Activated CD8-positive, alpha-beta memory T cell treated with anti-CD3 and anti-CD28 coated beads for 24 hours (primary cell): ENCODE measurements at regions not wholly inside any gene's neighbourhood (a gene's known extent, or its start where the extent isn't known, plus 50 kb on each side); places are given as distances from the start of the nearest gene placed in this dataset.

ENCODE experiments used
- DNase-seq: peaks from one replicate; pipeline ENCODE4 v3.0.0-alpha.2; 2020

DNA sequence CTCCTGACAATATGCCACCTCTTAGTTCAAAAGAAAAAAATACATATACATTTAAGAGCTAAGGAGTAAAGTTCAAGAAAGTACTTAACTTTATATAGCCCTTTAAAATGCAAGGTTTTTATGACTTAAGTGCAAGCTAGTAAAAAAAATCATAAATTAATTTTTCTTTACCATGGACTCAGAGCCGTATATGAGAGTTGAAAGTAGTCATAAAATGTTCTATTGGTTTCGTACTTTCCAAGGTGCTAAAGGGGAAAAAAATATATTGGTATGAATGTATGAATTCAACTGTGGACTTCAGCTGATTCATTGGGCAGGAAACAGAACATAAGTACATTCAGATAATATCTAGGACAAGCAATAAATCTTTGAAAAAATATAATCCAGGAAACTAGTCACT, 869.8 kb upstream of the AGA start:
- DNase-seq: no peak

DNA sequence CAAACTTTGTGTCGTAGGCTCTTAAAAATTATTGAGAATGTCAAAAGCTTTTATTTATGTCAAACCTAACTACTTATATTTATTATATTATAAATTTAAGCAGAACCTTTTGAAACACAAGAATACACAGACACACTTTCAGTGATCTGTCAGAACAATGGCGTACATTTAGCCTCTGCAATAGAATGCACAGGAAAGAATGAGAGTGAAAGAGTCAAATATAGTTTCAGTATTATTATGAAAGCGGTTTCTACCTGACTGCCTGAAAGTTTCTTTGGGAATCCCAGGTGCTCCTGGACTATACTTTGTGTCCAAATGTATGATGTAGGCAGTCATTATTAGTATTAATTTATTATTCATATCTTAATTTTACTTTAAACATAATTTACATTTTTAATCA, 872.0 kb upstream of the AGA start:
- DNase-seq: no peak

DNA sequence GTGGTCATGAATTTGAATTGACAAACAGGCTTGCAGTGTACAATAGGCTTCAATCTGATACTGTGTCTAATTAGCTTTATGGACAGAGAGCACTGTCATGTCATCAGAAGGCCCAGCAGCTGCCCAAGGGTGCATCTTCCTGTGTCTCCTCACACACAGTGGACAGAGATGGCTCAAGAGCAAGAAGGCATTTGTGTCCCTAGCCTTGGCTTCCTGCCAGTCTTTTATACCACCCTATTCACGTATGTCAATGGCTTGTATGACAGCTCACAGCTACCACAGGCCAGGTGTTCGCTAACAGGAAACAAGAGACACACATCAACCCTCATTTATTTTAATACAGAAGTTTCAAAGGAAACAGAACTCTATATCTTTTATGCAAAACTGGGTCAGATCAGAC, 874.0 kb upstream of the AGA start:
- no peak for DNase-seq

DNA sequence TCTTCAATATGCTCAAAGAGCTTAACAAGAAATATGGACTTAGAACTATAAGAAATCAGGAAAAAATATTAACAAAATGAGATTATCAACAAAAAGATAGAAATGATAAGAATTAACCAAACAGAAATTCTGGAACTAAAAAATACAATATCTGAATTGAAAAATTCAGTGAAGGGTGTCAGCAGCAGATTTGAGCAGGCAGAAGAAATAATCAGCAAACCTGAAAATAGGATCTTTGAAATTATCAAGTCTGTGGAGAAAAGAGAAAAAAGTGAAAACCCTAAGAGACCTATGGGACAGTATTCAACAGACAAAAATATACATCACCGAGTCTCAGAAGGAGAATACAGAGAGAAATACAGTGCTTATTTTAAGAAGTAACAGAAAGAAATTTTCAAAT, 877.8 kb upstream of the AGA start:
- no peak for DNase-seq

DNA sequence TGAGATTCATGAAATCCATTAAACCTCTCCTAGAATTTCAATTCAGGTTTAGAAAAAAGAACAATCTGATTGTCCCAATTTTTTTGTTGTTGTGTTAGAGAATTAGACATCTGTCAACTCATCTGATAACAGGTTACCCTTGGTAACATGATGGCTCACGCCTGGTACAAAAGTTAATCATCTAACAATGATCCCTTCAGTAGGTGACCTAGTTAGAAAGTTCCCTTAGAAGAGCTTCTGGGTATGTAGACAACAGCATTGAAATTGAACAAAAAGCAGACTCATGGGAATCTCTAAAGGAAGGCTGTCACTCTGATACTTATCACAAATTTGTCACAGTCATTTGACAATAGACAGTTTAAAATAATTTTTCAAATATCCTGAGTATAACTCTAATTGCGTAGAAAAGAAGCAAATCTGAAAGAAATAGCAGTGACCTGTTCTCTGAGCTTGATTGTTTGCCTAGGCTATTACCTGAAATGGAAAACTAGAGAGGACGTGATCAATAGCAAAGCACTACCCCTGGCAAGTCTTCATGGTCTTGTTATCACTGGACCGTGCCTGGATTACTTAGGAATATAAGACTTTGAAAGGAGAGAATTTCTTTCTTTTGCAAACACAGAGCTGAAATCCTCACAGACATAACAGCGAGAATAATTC, 880.4 kb upstream of the AGA start:
- no peak for DNase-seq

DNA sequence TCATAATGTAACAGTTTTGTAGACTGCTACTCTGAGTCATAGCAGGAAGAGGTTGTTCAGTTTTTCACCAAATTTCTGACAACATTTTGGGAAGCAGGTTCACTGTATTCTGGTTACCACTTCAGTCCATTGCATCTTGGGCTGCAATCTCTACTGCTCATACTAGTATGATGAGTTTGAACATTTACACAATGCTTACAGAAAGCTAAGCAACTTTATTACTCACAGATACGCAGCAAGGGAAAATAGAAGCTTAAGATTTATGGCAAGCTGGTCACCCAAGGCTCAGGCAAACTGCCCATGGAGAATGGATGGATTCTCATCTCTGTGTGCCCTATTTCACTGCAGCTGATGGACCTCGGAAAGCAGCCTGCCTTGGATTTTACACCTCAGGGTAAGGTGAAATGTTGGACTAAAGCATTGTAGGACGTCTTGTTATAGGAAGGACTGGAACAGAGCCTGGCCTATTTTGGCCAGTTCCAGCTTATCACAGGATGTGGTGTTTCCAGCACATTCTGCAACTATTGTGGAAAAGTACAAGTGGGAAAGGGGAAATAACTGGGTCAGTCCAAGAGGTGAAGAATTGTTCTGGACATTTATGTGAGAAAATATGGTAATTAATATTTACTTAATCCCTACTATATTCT, 887.1 kb upstream of the AGA start:
- DNase-seq: no peak

DNA sequence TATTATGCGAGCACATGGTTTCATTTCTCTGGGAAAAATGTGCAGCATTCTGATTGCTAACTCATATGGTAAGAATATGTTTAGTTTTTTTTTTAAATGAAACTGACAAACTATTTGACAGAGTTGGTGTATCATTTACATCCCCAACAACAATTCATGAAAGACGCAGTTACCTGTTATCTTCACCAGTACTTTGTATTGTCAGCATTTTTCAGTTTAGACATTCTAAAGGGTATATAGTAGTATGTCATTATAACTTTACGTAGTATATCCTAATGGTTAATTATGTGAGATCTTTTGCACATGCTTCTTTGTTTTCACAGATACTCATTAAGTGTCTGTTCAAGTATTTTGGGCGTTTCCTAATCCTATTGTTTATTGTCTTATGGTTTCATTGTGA, 891.1 kb upstream of the AGA start:
- DNase-seq: no peak

DNA sequence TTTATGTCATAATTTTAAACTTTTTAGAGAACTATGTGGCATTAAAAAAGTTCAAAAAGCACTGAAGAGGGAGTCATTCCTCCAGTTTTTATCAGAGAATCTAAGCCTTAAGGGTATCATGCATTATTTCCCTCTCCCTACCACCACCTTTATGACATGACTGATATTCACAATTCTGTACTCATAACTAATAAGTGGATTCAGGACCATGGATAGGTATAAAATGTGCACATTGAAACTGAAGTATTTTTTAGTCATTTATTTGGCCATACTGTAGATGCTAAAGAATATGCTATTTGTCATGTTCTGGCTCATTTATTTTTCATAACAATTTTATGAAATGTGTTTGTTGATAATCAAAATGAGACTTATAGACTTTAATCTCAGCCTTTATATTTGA, 897.5 kb upstream of the AGA start:
- no peak for DNase-seq

DNA sequence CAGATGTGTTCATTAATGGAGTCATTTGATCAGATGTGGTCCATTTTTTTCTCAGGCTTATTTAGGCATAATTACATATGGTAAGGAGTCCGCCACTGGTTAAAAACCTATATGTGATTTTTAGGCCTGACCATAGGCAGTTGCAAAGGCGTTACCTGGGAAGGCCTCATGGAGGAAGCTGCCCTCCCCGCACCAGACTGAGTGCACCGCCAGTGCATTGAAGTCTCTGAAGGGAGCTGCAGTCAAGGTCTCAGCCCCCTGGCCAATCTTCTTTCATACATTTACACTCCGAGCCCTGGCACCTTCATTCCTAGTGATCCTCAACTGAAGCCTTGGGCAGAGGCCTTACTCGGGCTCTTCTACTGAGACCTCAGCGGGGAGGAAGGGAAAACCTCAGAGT, 898.2 kb upstream of the AGA start:
- no peak for DNase-seq

DNA sequence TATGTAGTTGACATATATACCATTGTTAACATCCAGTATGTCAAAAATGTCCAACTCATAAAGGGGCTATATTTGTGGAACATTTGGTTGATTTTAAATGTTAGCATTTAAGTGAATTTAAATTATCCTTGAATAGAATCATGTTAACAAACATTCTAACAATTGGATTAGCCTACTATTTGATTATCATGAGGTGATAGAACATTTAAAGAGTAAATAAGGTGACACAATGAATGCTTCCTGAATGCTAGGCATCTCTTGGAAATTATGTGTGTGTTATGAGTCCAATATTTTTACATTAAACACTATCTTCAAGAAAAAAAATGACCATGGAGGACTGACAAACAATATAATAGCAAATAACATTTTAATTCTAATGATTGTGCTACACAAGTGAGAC, 901.9 kb upstream of the AGA start:
- no peak for DNase-seq

DNA sequence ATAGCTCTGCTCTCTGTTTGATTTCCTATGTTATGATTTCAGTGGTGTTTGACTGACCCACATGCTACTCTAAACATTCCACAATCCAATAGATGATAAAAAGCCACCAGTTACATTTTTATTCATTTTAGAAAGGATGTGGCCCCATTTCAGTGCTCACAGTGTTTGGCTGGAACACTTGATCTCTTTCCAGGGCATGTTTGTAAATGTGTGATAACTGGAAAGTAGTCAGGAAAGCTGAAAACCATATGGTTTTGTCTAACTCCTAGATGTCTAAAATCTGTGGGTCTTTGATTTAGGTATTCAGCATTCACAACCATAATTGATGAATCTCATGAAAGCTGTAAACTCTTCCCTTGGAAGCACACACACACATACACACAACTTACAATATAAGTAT, 904.9 kb upstream of the AGA start:
- DNase-seq: no peak

DNA sequence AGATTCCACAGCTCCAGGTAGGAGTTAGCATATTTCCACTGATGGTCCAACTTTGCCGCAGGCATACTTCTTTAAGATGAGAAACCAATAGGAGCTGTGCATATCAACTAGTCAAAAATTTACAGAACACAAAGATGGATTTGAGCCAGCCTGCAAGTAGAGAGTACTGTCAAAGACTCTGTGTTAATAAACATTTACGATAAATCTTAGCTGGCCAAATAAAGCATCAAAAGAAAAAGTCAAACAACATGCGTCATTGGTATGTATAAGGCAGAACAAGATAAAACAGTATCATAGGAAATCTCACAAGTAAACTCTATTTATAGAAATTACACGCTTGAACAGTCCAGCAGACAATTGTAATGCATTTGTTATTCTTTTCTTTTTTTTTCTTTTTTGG, 907.4 kb upstream of the AGA start:
- no peak for DNase-seq

DNA sequence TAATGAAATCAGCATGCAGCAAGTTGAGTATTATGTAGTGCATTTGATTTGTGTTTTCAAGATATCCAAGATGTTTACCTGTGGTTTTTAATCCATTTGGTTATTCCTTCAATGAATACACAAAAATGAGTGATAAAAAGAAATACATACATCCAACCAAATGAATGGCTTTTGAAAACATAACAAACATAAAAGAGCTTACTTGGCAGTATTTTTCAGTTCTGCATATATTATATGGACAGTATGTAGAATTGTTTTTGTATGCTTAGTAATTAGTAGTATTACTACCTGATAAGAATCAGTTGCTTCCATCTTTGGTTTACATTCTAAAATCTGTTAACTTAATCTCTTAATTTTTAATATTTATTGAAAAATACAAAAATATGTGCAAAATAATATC, 908.9 kb upstream of the AGA start:
- no peak for DNase-seq

DNA sequence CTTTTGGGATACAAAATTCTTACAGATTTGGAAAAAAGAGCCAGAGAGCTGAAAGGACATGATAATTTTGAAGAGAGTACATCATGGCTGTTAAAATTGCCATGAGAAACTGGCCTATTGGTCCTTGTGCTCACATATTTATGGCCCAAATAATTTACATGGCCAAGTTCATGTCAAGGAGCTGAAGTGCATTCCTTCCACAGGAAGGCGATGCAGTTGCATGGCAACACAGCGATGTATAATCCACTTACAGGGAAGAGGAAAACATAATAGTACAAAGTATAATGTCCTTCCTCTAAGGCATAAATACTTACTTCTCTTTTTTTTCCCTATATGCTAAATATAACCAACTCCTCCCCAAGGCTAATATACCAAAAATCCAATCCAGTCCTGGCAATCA, 914.5 kb upstream of the AGA start:
- no peak for DNase-seq

DNA sequence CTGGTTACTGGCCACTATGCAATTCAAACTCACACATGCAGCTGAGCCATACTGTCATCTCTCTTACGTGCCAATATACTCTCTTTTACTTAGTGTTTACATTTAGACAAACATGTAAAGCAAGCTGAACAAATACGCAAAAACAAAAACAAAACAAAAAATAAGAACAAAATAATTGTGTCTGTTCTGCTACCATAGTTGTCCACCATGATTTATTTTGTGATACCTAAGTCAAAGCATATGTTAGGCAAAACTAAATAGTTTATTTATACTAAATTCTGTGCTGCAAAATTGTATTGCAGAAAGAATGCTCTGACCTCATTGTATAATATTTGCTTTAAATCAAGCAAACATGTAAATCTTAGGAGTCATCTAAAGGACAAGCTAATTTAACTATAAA, 943.2 kb upstream of the AGA start:
- no peak for DNase-seq

DNA sequence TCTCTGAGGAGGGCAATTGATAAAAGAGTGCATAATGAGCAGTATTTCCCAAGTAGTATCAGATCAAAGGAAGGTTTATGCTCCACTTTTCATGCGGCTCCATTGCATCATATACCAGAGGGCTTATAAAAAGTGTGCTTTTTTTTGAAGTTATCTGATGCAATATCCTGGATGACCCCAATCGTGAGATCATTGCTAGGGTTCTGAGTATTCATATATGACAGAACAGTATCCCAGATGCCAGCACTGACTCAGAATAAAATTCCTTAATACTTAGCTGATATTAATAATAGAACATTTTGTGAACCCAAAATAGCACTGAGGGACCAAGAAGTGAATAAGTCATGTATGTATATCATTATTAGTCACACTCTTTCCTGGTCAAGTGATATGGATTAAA, 945.5 kb upstream of the AGA start:
- no peak for DNase-seq

DNA sequence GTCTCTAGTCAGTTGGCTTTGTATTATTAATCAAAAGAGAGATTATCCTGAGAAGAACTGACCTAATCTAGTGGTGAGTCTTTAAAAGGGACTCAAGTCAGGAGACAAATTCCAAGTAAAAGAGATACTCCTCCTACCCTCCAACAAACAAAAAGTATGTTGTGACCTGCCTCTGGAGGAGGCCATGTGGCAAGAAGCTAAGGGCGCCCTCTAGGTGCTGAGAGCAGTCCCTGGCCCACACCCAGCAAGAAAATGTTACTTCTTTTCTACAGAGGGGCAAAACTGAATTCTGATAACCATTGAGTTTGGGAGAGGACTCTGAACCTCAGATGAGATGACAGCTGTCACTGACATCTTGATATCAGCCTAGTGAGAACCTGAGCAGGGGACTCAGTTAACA, 953.6 kb upstream of the AGA start:
- DNase-seq: no peak

DNA sequence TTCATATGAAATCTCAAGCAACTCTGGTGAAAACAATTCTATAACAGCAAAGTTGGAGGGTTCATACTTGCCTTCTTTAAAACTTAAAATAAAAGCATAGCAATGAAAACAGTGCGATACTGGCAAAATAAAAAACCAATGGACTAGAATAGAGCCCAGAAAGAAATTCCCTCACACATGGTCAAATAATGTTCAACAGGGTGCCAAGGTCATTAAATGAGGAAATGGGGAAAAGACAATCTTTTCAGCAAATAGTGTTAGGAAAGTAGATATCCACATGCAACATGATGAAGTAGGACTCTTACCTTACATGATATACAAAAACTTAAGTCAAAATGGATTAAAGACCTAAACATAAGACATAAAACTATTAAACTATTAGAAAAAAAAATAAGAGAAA, 970.2 kb upstream of the AGA start:
- no peak for DNase-seq

DNA sequence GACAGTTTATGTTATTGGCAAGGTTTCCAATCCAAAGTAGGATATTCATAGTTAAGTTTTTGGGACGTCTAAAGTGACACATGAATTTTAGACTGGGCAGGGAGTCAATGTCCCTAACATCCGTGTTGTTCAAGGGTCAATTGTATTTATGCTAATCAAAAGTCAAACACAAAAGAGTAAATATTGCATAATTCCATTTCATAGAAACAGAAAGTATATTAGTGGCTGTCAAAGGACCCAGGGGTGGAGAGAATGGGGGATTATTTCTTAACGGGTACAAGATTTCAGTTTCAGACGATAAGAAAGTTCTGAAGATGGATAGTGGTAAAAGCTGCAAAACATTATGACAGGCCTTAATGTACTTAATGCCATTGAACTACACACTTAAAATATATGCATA, 971.8 kb upstream of the AGA start:
- DNase-seq: no peak

DNA sequence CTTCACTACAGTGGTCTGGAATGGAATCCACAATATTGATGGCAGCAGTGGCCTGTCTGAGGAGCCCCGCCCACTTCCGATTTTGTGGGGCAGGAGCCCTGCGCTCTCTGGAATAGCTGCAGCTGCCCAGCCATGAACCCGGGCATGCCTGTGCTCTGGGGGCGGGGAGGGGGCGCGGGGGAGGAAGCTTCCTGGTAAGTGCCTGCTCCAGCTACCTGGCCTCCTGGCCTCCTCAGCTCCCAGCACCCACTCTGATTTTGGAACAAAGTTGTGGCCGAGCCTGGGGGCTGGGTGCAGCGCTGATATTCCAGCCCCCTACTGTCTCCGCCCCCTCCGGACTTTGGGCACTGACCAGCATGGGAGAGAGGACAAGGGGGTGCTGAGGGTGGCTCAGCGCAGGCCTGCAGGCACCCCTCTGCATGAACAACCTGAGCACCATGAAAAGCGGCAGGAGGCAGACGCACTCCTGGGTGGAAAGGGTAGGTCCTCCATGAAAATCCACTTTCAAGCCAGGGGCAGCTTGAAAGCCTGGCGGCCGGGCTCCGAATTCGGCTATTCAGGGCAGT, 972.7 kb upstream of the AGA start:
- DNase-seq: no peak

DNA sequence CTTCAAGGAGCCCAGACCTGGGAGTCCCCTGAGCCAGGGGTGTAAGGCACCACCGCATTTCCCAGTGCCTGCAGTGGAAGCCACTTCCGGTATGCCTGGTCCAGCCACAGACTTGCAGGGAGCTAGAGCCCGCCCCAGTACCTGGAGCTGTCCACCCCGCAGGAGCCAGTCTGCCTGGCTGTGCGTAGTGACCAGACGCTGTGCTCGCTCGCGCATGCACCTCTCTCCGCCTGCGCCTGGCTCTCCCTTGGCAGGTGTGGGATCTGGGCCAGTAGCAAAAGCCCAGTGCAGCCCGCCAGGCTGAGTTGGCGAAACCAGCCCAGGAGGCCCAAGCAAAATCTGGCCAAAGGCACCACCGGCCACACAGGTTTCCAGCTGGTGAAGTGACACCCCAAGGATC, 973.7 kb upstream of the AGA start:
- no peak for DNase-seq

DNA sequence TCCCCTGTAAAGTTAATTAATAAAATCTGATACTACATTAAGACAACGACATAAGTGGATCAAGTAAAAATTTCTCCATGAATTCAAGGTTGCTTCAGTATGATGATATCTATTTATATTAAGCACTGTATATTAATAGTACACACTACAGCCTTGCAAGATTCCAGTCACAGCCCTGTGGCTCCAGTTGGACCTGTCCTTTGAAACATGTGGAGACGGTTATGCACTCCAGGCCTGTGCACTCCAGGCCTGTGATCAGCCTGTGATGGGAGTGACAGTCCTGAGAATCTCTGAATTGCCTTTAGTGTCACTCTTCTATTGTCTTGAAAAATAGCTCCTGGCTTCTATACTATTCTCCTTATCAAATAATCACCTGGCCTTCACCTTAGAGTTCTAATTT, 981.1 kb upstream of the AGA start:
- DNase-seq: no peak

DNA sequence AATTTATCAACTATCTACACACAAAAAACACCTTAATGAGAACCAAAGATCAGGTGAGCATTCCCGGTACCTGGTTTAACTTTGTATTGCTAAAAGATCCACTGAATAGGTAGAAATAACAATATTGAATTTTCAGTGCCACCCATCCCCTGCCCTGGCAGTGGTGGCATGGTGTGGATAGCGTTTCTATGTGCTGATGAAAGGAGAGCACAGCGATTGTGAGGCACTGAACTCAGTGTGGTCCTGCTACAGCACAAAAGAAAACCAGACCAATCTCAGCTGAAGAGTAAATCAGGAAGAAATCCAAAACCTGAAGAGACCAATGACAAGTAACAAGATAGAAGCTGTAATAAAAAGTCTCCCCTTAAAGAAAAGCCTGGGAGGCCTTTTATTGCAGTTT, 984.6 kb upstream of the AGA start:
- no peak for DNase-seq

DNA sequence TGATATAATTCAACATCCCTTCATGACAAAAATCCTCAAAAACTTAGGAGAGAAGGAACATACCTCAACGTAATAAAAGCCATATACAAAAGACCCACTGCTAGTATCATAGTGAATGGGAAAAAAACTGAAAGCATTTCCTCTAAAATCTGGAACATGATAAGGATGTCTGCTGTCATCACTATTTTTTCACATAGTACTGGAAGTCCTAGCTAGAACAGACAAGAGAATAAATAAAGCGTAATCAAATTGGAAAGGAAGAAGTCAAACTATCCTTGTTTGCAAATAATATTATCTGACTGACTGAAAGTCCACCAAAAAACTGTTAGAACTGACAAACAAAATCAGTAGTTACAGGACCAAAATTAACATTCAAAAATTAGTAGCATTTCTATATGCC, 985.4 kb upstream of the AGA start:
- no peak for DNase-seq

DNA sequence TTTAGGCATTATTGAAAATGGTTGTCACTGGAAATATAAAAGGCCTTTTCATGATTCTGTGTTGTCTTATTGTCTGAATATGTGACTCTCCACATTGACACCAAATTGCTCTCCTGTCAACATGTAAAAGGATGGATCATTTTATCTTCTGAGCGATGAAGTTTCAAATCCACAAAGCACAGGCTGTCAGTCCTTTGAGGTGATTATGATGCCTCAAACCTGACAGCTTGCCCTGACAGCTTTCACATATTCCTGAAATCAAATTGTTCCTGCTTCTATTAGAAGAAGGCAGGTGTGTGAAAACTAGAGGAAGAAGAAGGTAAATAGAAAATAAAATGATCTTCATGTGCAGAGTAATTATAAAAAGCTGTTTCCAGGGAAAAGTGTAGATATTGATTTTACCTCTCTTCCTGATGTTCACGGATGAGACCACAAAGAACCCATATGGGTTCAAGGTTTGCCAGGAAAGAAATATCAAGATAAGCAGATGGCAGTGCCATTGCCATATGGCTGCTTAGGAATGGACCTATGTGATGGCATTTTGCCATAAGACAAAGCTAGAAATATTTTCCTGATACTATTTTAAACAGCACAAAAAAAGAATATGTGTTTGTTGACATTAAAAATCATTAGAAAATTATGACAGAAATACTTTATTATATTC, 1006.3 kb upstream of the AGA start:
- DNase-seq: no peak
